BJ (cell line): ENCODE measurements at regions not wholly inside any gene's neighbourhood (a gene's known extent, or its start where the extent isn't known, plus 50 kb on each side); places are given as distances from the start of the nearest gene placed in this dataset.

Experiments
- CTCF ChIA-PET: fragments of 350-600 bp; formaldehyde crosslinking; extraction: SDS; loops from one replicate; lab custom pipeline; 2021; ENCODE audit warnings: antibody characterized with exemption, inconsistent platforms; lab: Yijun Ruan, JAX
- POLR2A ChIA-PET: fragments of 300-600 bp; sonication (Branson Sonifier 250); formaldehyde crosslinking; extraction: SDS; loops from one replicate; lab custom pipeline; 2021; ENCODE audit warnings: antibody characterized with exemption; lab: Charles Lee
- DNase-seq: peaks from one replicate; pipeline ENCODE4 v3.0.0-alpha.2; 2011; ENCODE audit warnings: low read depth
- H3K27me3 ChIP-seq: 2 replicates; pipeline ENCODE4 v1.6.0; 2011; ENCODE audit warnings: low read length; ENCODE audit not compliant: control insufficient read depth, insufficient read depth
- H3K36me3 ChIP-seq: 2 replicates; pipeline ENCODE4 v1.5.1; 2011; ENCODE audit warnings: low read length; ENCODE audit not compliant: control insufficient read depth, insufficient read depth
- H3K4me3 ChIP-seq: 2 replicates; pipeline ENCODE4 v1.5.1; 2011; ENCODE audit warnings: low read depth, mild to moderate bottlenecking, control low read depth, low read length
- CTCF ChIP-seq: IDR thresholded peaks from 2 replicates; pipeline ENCODE4 v1.5.1; 2011; ENCODE audit warnings: low read depth, mild to moderate bottlenecking, control low read depth, inconsistent platforms, low read length, moderate library complexity; ENCODE audit not compliant: insufficient read depth

DNA sequence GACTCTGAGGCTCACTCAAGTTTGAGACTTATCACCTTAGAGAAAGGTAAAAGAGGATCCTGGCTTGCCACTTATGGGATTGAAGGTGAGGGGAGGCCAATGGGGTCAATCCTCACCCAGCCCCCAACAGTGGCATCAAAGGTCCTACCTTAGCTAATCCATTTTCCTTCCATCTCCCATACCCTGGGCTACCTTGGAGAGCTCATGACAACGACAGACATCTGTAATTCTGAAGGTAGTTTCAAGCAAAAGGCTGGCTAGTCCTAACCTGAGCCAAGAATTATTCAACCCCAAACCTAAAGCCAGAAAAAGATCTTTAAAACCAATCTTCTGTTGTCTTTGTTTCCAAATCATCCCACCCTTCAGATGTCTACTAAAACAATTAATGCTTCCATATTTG is 179.2 kb upstream of the GHITM start:
- no peak overlapping the region for H3K4me3 ChIP-seq
- no peak for TF ChIP-seq CTCF
- CTCF ChIA-PET: no interaction called here
- no peak for DNase-seq
- H3K36me3 ChIP-seq: no peaks in the 10 kb centered on the region
- H3K27me3 ChIP-seq: no peaks in the 10 kb centered on the region
- POLR2A ChIA-PET: no interaction called here

GRCh38 chr10:83961620-83962019 is 177.7 kb upstream of the GHITM start:
- ChIA-PET CTCF (interaction anchor here (1.2 kb wide), 1 partner anchor 1180 kb away, joined by 4 read pairs; no protein-coding TSS in a partner anchor), POLR2A (no interaction called here)
- Histone ChIP-seq H3K36me3 (no peaks in the 10 kb centered on the region), H3K27me3 (no peaks in the 10 kb centered on the region), H3K4me3 (no peak overlapping the region)
- DNase-seq: no peak
- no peak for TF ChIP-seq CTCF

GRCh38 chr10:83963446-83963845 is 175.9 kb upstream of the GHITM start:
- H3K36me3 ChIP-seq: no peaks in the 10 kb centered on the region
- H3K27me3 ChIP-seq: no peaks in the 10 kb centered on the region
- POLR2A ChIA-PET: no interaction called here
- CTCF ChIA-PET: no interaction called here
- no peak for DNase-seq
- no peak for TF ChIP-seq CTCF
- H3K4me3 ChIP-seq: no peak overlapping the region

GRCh38 chr10:83965473-83965872 is 173.8 kb upstream of the GHITM start:
- CTCF ChIA-PET: no interaction called here

GRCh38 chr10:83968052-83968451 is 171.3 kb upstream of the GHITM start:
- TF ChIP-seq CTCF: no peak
- DNase-seq: no peak
- no peaks in the 10 kb centered on the region for H3K27me3 ChIP-seq
- H3K4me3 ChIP-seq: no peak overlapping the region
- ChIA-PET CTCF (no interaction called here), POLR2A (no interaction called here)
- H3K36me3 ChIP-seq: no peaks in the 10 kb centered on the region

More at GRCh38 chr10:83965473-83965872, 173.8 kb upstream of the GHITM start:
- POLR2A ChIA-PET: no interaction called here
- Histone ChIP-seq H3K36me3 (no peaks in the 10 kb centered on the region), H3K27me3 (no peaks in the 10 kb centered on the region), H3K4me3 (no peak overlapping the region)
- no peak for TF ChIP-seq CTCF
- DNase-seq: no peak
